PC-9 (cell line): ENCODE measurements at regions not wholly inside any gene's neighbourhood (a gene's known extent, or its start where the extent isn't known, plus 50 kb on each side); places are given as distances from the start of the nearest gene placed in this dataset.

Experiments used
- BruUV-seq: library from RNA; stranded (reverse); fragments of 400-500 nt; replicated peaks from 2 replicates; lab custom pipeline; 2021; lab: Mats Ljungman, UMichigan
- CTCF ChIA-PET: fragments of 300-600 bp; sonication (Branson Sonifier 250); formaldehyde crosslinking; loops from one replicate; lab custom pipeline; 2022; ENCODE audit warnings: antibody characterized with exemption; lab: Charles Lee
- POLR2A ChIA-PET: fragments of 300-600 bp; sonication (Branson Sonifier 250); formaldehyde crosslinking; loops from one replicate; lab custom pipeline; 2022; ENCODE audit warnings: antibody characterized with exemption; ENCODE audit not compliant: unreplicated experiment; lab: Charles Lee
- DNase-seq, 2 experiments: peaks; one replicate each; pipeline versions ENCODE4 v3.0.0 to v3.0.0-alpha.2; 2015 to 2022; ENCODE audit warnings: mixed read lengths in 1 of 2
- H2AFZ ChIP-seq: fragments of 200-600 bp; sonication (generic); 2 replicates; pipeline ENCODE4 v1.8.1; 2017; ENCODE audit warnings: antibody characterized with exemption
- H3F3A ChIP-seq: fragments of 200-600 bp; sonication (generic); 2 replicates; pipeline ENCODE4 v1.8.1; 2017; ENCODE audit warnings: antibody characterized with exemption, mild to moderate bottlenecking, low read depth; ENCODE audit not compliant: insufficient read depth
- H3K27ac ChIP-seq: fragments of 200-600 bp; sonication (generic); 2 replicates; pipeline ENCODE4 v1.6.1; 2016; ENCODE audit warnings: mixed run types
- H3K27me3 ChIP-seq: fragments of 200-600 bp; sonication (generic); 2 replicates; pipeline ENCODE4 v1.6.1; 2016; ENCODE audit warnings: low read depth, mixed run types; ENCODE audit not compliant: insufficient read depth
- H3K36me3 ChIP-seq: fragments of 200-600 bp; sonication (generic); 2 replicates; pipeline ENCODE4 v1.6.1; 2016; ENCODE audit warnings: low read depth, mixed run types
- H3K4me1 ChIP-seq: fragments of 200-600 bp; sonication (generic); replicated peaks from 2 replicates; pipeline ENCODE4 v1.6.1; 2016; ENCODE audit warnings: mixed run types; ENCODE audit not compliant: insufficient read depth
- H3K4me2 ChIP-seq: fragments of 200-600 bp; sonication (generic); 2 replicates; pipeline ENCODE4 v1.6.1; 2017; ENCODE audit warnings: mixed run types
- H3K4me3 ChIP-seq: fragments of 200-600 bp; sonication (generic); 2 replicates; pipeline ENCODE4 v1.6.1; 2016; ENCODE audit warnings: mixed run types
- H3K79me2 ChIP-seq: fragments of 200-600 bp; sonication (generic); 2 replicates; pipeline ENCODE4 v1.6.1; 2017; ENCODE audit warnings: low read depth, mixed run types
- H3K9me2 ChIP-seq: fragments of 200-600 bp; sonication (generic); 2 replicates; pipeline ENCODE4 v1.8.1; 2017; ENCODE audit warnings: mild to moderate bottlenecking; ENCODE audit not compliant: insufficient read depth
- H3K9me3 ChIP-seq: fragments of 200-600 bp; sonication (generic); 2 replicates; pipeline ENCODE4 v1.8.1; 2016; ENCODE audit warnings: low read depth; ENCODE audit not compliant: insufficient read depth
- H4K20me1 ChIP-seq: fragments of 200-600 bp; sonication (generic); 2 replicates; pipeline ENCODE4 v1.8.1; 2017; ENCODE audit not compliant: insufficient read depth
- EZH2 ChIP-seq: fragments of 200-600 bp; sonication (generic); IDR thresholded peaks from 2 replicates; pipeline ENCODE4 v1.8.0; 2017; ENCODE audit warnings: antibody characterized with exemption, low read depth
- intact Hi-C: fragments of 100-400 bp; cut with micrococcal nuclease; formaldehyde crosslinking; loops from one replicate; pipeline ENCODE4 v1.10.0; 2022; ENCODE audit not compliant: unreplicated experiment
- TF ChIP-seq, protein P1 (sequence below): fragments of 200-600 bp; sonication (generic); conservative IDR thresholded peaks from 2 replicates; pipeline ENCODE4 v1.6.1; 2017; ENCODE audit warnings: mixed run types, antibody characterized with exemption, mild to moderate bottlenecking, moderate library complexity

DNA sequence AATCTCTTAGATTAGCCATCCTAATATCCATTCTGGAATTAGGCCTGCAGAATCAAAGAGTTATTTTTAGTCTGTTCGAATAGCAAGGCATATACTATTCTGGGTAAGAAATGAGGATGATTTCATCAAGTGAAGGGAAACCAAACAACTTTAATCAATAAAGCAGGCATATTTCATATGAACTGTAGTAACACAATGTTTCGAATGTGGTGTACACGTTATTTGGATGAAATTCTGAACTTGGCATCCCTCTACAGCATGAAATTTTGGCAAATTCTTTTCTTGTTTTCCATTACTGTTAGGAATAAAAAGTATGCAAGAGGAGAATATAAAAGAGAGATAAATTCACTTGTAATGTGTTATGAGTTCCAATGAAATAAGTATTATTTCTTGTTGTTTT, 1233.3 kb upstream of the SEL1L start:
- no peak for DNase-seq
- CTCF ChIA-PET: no interaction called here
- Histone ChIP-seq H3K27ac (no peak overlapping the region), H3K79me2 (no peaks in the 10 kb centered on the region), H4K20me1 (no peaks in the 10 kb centered on the region), H3K4me1 (no peaks in the 10 kb centered on the region), H3K9me2 (no peaks in the 10 kb centered on the region), H3K4me3 (no peak overlapping the region), H3K36me3 (no peaks in the 10 kb centered on the region), H3F3A (no peaks in the 10 kb centered on the region), H3K4me2 (no peak overlapping the region), H3K27me3 (no peaks in the 10 kb centered on the region), H2AFZ (no peak overlapping the region), H3K9me3 (no peaks in the 10 kb centered on the region)
- POLR2A ChIA-PET: no interaction called here
- intact Hi-C loops: no loop called here
- no peak for TF ChIP-seq EZH2
- TF ChIP-seq, protein P1, sequence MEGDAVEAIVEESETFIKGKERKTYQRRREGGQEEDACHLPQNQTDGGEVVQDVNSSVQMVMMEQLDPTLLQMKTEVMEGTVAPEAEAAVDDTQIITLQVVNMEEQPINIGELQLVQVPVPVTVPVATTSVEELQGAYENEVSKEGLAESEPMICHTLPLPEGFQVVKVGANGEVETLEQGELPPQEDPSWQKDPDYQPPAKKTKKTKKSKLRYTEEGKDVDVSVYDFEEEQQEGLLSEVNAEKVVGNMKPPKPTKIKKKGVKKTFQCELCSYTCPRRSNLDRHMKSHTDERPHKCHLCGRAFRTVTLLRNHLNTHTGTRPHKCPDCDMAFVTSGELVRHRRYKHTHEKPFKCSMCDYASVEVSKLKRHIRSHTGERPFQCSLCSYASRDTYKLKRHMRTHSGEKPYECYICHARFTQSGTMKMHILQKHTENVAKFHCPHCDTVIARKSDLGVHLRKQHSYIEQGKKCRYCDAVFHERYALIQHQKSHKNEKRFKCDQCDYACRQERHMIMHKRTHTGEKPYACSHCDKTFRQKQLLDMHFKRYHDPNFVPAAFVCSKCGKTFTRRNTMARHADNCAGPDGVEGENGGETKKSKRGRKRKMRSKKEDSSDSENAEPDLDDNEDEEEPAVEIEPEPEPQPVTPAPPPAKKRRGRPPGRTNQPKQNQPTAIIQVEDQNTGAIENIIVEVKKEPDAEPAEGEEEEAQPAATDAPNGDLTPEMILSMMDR: no peak
- no TSS peak for BruUV-seq

DNA sequence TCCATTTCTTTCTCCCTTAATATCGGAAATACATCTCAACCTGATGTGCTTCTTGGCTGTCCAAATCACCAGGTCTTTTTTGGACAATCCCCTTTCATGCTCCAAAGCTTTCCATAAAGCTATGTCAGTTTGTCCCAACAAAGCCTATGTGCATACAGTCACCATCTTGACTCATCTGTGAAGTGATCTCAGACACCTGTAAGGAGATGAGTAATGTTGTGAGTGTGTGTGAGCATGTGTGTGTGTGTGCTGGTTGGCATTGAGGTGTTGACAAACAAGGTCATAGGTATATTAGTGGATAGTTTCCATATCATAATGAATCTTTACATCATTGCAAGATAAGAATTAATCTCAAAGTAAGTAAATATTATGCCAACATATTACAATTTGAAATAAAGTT, 1243.3 kb upstream of the SEL1L start:
- DNase-seq: no peak
- Histone ChIP-seq H3K9me2 (no peaks in the 10 kb centered on the region), H3K79me2 (no peaks in the 10 kb centered on the region), H3F3A (no peaks in the 10 kb centered on the region), H3K27me3 (no peaks in the 10 kb centered on the region), H3K4me2 (no peak overlapping the region), H3K9me3 (no peaks in the 10 kb centered on the region), H3K4me3 (no peak overlapping the region), H2AFZ (no peak overlapping the region), H3K36me3 (no peaks in the 10 kb centered on the region), H3K27ac (no peak overlapping the region), H3K4me1 (no peaks in the 10 kb centered on the region), H4K20me1 (no peaks in the 10 kb centered on the region)
- ChIA-PET POLR2A (no interaction called here), CTCF (no interaction called here)
- intact Hi-C loops: no loop called here
- BruUV-seq: no TSS peak
- TF ChIP-seq, protein P1: no peak

DNA sequence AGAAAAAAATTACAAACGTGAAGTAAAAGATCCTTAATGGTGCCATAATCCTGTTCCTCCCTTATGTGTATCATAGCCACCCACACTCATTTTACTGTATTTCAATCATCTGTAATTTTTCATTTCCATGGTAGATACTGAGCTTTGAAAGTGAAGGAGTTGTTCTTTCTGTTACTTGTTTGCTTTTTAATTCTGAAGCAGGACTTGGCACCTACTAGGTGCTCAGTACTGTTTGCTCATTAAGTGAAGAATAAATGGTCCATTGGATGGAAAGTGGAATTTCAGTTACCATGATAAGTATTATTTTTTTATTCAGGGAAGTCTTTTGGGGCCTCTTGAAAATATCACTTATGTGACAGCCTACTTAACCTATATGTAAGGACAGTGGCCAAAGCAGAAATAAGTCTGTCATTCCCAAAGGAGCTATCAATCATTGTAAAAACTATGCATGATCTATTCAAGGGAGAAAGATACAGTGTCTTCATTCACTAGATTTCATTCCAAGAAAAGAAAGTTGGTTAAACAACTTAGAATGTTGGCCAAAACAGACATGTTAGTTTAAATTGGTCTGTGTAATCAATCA, 1244.4 kb upstream of the SEL1L start:
- intact Hi-C loops: no loop called here
- CTCF ChIA-PET: no interaction called here

More for the DNA sequence above, 1244.4 kb upstream of the SEL1L start:
- no peak overlapping the region for H3K27ac ChIP-seq
- H3K36me3 ChIP-seq: no peaks in the 10 kb centered on the region
- H3K9me2 ChIP-seq: no peaks in the 10 kb centered on the region
- DNase-seq: no peak
- H3K4me2 ChIP-seq: no peak overlapping the region
- BruUV-seq: no TSS peak
- H3K27me3 ChIP-seq: no peaks in the 10 kb centered on the region
- H3K4me1 ChIP-seq: no peaks in the 10 kb centered on the region
- no peak for TF ChIP-seq EZH2
- TF ChIP-seq, protein P1: no peak
- H3K79me2 ChIP-seq: no peaks in the 10 kb centered on the region
- no peaks in the 10 kb centered on the region for H3K9me3 ChIP-seq
- no peak overlapping the region for H3K4me3 ChIP-seq
- POLR2A ChIA-PET: no interaction called here
- no peaks in the 10 kb centered on the region for H3F3A ChIP-seq
- no peaks in the 10 kb centered on the region for H4K20me1 ChIP-seq
- no peak overlapping the region for H2AFZ ChIP-seq
